WTC11 (cell line): ENCODE measurements at regions not wholly inside any gene's neighbourhood (a gene's known extent, or its start where the extent isn't known, plus 50 kb on each side); places are given as distances from the start of the nearest gene placed in this dataset.

ENCODE experiments used
- ATAC-seq: fragments of 200-7000 bp; cut with Tn5 transposase; 2 replicates; pipeline ENCODE4 v1.10.0; 2021; ENCODE audit warnings: mild to moderate bottlenecking, moderate library complexity
- CTCF ChIA-PET: fragments of 300-600 bp; sonication (Branson Sonifier 250); formaldehyde crosslinking; loops from one replicate; lab custom pipeline; 2021; ENCODE audit warnings: antibody characterized with exemption; lab: Charles Lee
- POLR2A ChIA-PET: fragments of 350-600 bp; sonication (Branson Sonifier 250); formaldehyde crosslinking; loops from one replicate; lab custom pipeline; 2021; ENCODE audit warnings: antibody characterized with exemption; lab: Charles Lee
- DNase-seq: peaks from one replicate; pipeline ENCODE4 v3.0.0; 2021; ENCODE audit warnings: low spot score
- H3K27ac Mint-ChIP-seq: 2 replicates; pipeline ENCODE4 v1.8.0; 2021; ENCODE audit warnings: mixed read lengths
- H3K27me3 Mint-ChIP-seq: 2 replicates; pipeline ENCODE4 v1.8.0; 2021; ENCODE audit warnings: low read depth, mild to moderate bottlenecking, moderate library complexity, mixed read lengths
- H3K36me3 Mint-ChIP-seq: 2 replicates; pipeline ENCODE4 v1.8.0; 2021; ENCODE audit warnings: mixed read lengths
- H3K4me1 Mint-ChIP-seq: 2 replicates; pipeline ENCODE4 v1.8.0; 2022; ENCODE audit warnings: mixed read lengths
- H3K4me3 Mint-ChIP-seq: 2 replicates; pipeline ENCODE4 v1.8.0; 2021; ENCODE audit warnings: mild to moderate bottlenecking, moderate library complexity, mixed read lengths
- H3K9me3 Mint-ChIP-seq: 2 replicates; pipeline ENCODE4 v1.8.0; 2021; ENCODE audit warnings: mixed read lengths
- ATF1 ChIP-seq: sonication (generic); formaldehyde crosslinking; IDR thresholded peaks from 2 replicates; pipeline ENCODE4 v1.8.1; 2023; ENCODE audit warnings: mild to moderate bottlenecking, moderate library complexity, missing genetic modification reagents
- EMX1 ChIP-seq: fragments of 250-450 bp; sonication (Bioruptor Pico); IDR thresholded peaks from 2 replicates; pipeline ENCODE4 v1.8.0; 2021; ENCODE audit warnings: mild to moderate bottlenecking
- GRHL2 ChIP-seq: fragments of 250-450 bp; sonication (Bioruptor Pico); IDR thresholded peaks from 2 replicates; pipeline ENCODE4 v1.8.0; 2022; ENCODE audit warnings: mild to moderate bottlenecking, moderate library complexity; ENCODE audit not compliant: insufficient replicate concordance, severe bottlenecking
- HMGA2 ChIP-seq: fragments of 250-450 bp; sonication (Bioruptor Pico); IDR thresholded peaks from 2 replicates; pipeline ENCODE4 v1.4.0; 2021; ENCODE audit warnings: mild to moderate bottlenecking, moderate library complexity
- MYBL2 ChIP-seq: sonication (generic); formaldehyde crosslinking; IDR thresholded peaks from 2 replicates; pipeline ENCODE4 v1.8.1; 2023; ENCODE audit warnings: mild to moderate bottlenecking, moderate library complexity, missing genetic modification reagents
- NR1H2 ChIP-seq: sonication (generic); formaldehyde crosslinking; IDR thresholded peaks from 2 replicates; pipeline ENCODE4 v1.9.0; 2021; ENCODE audit warnings: mild to moderate bottlenecking, moderate library complexity, missing genetic modification reagents
- NR2C2 ChIP-seq: sonication (generic); formaldehyde crosslinking; IDR thresholded peaks from 2 replicates; pipeline ENCODE4 v1.8.0; 2022; ENCODE audit warnings: mild to moderate bottlenecking, missing genetic modification reagents
- PRDM15 ChIP-seq: sonication (generic); formaldehyde crosslinking; IDR thresholded peaks from 2 replicates; pipeline ENCODE4 v1.8.0; 2022; ENCODE audit warnings: missing genetic modification reagents
- TCF7 ChIP-seq: sonication (generic); formaldehyde crosslinking; IDR thresholded peaks from 2 replicates; pipeline ENCODE4 v1.8.0; 2022; ENCODE audit warnings: mild to moderate bottlenecking, low read depth, missing genetic modification reagents, moderate library complexity
- TP53 ChIP-seq: sonication (generic); formaldehyde crosslinking; IDR thresholded peaks from 2 replicates; pipeline ENCODE4 v1.8.1; 2023; ENCODE audit warnings: mild to moderate bottlenecking, missing genetic modification reagents
- ZBTB21 ChIP-seq: sonication (generic); formaldehyde crosslinking; IDR thresholded peaks from 2 replicates; pipeline ENCODE4 v1.8.1; 2023; ENCODE audit warnings: mild to moderate bottlenecking, missing genetic modification reagents, borderline replicate concordance
- ZNF219 ChIP-seq: sonication (generic); formaldehyde crosslinking; IDR thresholded peaks from 2 replicates; pipeline ENCODE4 v1.8.0; 2023; ENCODE audit warnings: missing genetic modification reagents, mild to moderate bottlenecking, borderline replicate concordance
- ZNF232 ChIP-seq: sonication (generic); formaldehyde crosslinking; IDR thresholded peaks from 2 replicates; pipeline ENCODE4 v1.8.0; 2022; ENCODE audit warnings: mild to moderate bottlenecking, missing genetic modification reagents
- TF ChIP-seq, protein P1 (sequence below): sonication (generic); formaldehyde crosslinking; conservative IDR thresholded peaks from 2 replicates; pipeline ENCODE4 v1.8.1; 2023; ENCODE audit warnings: mild to moderate bottlenecking, low read depth, missing genetic modification reagents, moderate library complexity
- TF ChIP-seq, protein P2 (sequence below): sonication (generic); formaldehyde crosslinking; conservative IDR thresholded peaks from 2 replicates; pipeline ENCODE4 v1.8.1; 2022; ENCODE audit warnings: mild to moderate bottlenecking, missing genetic modification reagents
- TF ChIP-seq, protein P3 (sequence below): sonication (generic); formaldehyde crosslinking; IDR thresholded peaks from 2 replicates; pipeline ENCODE4 v1.8.0; 2022; ENCODE audit warnings: mild to moderate bottlenecking, missing genetic modification reagents
- TF ChIP-seq, protein P4 (sequence below): sonication (generic); formaldehyde crosslinking; IDR thresholded peaks from 2 replicates; pipeline ENCODE4 v1.8.0; 2022; ENCODE audit warnings: mild to moderate bottlenecking, missing genetic modification reagents
- TF ChIP-seq, protein P5 (sequence below): fragments of 250-450 bp; sonication (Bioruptor Pico); conservative IDR thresholded peaks from 2 replicates; pipeline ENCODE4 v1.9.0; 2021; ENCODE audit warnings: mild to moderate bottlenecking
- TF ChIP-seq, protein P6 (sequence below): fragments of 250-450 bp; sonication (Bioruptor Pico); IDR thresholded peaks from 2 replicates; pipeline ENCODE4 v1.9.0; 2021; ENCODE audit warnings: mild to moderate bottlenecking

DNA sequence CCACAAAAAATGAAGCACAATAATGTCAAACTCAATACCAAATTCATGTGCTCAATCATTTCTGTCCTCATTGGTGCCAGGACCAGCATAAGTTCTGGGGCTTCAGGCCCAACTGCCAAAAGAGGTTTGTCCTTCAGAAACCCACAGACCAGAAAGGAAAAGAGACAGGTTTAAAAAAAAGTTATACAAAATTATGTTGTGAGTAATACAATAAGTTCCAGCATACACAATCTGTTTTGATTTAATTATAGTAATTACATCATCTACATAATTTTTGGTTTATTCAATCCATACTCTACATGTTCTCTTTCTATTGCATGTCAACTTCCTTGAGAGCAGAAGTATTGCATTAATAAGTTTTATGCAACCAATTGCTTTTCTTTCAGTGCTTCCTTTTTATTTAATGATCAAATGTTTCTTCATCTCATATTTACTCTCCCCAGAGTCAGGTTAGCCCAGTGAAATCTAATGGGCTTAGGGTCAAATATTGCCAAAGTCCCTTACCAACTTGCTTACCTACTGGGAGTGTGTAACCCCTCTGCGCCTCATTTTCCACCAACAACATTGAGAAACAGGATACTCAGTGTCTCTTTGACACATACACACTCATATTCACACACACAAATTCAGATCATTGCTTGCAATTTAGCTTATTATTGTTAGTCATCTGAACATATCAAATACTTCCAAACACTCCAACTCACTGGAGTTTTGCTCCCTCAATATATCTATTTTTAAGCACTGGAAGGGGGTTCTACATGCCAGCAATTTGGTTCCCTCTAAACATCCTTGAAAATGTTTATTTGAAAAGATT, 424.4 kb upstream of the MARCKS start (continued):
- TF ChIP-seq, protein P1, sequence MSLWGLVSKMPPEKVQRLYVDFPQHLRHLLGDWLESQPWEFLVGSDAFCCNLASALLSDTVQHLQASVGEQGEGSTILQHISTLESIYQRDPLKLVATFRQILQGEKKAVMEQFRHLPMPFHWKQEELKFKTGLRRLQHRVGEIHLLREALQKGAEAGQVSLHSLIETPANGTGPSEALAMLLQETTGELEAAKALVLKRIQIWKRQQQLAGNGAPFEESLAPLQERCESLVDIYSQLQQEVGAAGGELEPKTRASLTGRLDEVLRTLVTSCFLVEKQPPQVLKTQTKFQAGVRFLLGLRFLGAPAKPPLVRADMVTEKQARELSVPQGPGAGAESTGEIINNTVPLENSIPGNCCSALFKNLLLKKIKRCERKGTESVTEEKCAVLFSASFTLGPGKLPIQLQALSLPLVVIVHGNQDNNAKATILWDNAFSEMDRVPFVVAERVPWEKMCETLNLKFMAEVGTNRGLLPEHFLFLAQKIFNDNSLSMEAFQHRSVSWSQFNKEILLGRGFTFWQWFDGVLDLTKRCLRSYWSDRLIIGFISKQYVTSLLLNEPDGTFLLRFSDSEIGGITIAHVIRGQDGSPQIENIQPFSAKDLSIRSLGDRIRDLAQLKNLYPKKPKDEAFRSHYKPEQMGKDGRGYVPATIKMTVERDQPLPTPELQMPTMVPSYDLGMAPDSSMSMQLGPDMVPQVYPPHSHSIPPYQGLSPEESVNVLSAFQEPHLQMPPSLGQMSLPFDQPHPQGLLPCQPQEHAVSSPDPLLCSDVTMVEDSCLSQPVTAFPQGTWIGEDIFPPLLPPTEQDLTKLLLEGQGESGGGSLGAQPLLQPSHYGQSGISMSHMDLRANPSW (CRISPR knock-in tag) = no peak

DNA sequence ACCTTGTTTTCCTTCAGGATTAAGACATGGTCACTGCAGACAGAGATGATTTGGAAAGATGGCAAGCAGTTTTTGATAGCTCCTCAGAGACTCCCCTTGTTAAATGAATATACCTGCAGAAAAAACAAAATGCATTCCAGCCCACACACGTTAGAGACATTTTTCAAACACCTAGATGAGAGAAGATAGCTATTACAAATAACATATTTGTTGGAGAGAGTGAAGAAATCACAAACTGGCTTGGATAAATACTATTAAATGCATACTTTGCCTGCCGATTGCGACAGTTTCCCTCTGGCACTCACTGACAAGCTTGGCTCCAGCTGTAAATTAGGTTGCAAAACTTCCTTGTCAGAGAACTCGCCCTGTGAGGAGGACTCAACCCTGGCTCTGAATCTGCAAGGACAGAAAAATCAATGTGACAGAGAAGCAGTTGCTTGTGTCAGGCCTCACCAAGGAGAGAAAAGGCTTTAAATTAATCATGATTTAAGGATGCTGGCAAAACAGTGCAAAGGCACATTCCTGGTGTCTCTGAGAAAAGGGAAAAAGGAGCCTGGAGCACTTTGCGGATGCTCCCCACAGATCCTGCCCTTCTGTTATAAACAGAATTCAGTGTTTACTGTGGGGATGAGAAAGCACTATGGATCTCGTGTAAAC, 423.7 kb upstream of the MARCKS start:
- Mint-ChIP-seq H3K27me3 (no peaks in the 10 kb centered on the region), H3K36me3 (no peaks in the 10 kb centered on the region), H3K4me3 (no peak overlapping the region), H3K27ac (no peak overlapping the region)
- ChIA-PET POLR2A (no interaction called here), CTCF (interaction anchor here (0.7 to 1.1 kb wide), 2 partner anchors 27 to 425 kb away, joined by 3 to 4 read pairs; no protein-coding TSS in a partner anchor)
- DNase-seq = no peak
- no peak for TF ChIP-seq ATF1 (CRISPR knock-in tag)
- TF ChIP-seq NR2C2 (CRISPR knock-in tag) = no peak
- TF ChIP-seq, protein P2, sequence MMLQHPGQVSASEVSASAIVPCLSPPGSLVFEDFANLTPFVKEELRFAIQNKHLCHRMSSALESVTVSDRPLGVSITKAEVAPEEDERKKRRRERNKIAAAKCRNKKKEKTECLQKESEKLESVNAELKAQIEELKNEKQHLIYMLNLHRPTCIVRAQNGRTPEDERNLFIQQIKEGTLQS (CRISPR knock-in tag) = no peak
- no peak for TF ChIP-seq EMX1 (CRISPR knock-in tag)
- TF ChIP-seq ZNF219 (CRISPR knock-in tag) = no peak
- no peak for TF ChIP-seq ZNF232
- TF ChIP-seq NR1H2 (CRISPR knock-in tag) = no peak
- no peak for TF ChIP-seq HMGA2 (CRISPR knock-in tag)
- TF ChIP-seq, protein P3, sequence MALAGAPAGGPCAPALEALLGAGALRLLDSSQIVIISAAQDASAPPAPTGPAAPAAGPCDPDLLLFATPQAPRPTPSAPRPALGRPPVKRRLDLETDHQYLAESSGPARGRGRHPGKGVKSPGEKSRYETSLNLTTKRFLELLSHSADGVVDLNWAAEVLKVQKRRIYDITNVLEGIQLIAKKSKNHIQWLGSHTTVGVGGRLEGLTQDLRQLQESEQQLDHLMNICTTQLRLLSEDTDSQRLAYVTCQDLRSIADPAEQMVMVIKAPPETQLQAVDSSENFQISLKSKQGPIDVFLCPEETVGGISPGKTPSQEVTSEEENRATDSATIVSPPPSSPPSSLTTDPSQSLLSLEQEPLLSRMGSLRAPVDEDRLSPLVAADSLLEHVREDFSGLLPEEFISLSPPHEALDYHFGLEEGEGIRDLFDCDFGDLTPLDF (CRISPR knock-in tag) = no peak
- TF ChIP-seq ZBTB21 = no peak
- no peak for TF ChIP-seq GRHL2 (CRISPR knock-in tag)
- TF ChIP-seq, protein P4, sequence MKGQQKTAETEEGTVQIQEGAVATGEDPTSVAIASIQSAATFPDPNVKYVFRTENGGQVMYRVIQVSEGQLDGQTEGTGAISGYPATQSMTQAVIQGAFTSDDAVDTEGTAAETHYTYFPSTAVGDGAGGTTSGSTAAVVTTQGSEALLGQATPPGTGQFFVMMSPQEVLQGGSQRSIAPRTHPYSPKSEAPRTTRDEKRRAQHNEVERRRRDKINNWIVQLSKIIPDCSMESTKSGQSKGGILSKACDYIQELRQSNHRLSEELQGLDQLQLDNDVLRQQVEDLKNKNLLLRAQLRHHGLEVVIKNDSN (CRISPR knock-in tag) = no peak
- no peak for TF ChIP-seq MYBL2 (CRISPR knock-in tag)
- TF ChIP-seq, all 79 proteins: peak for 0
- Mint-ChIP-seq H3K4me1 (peaks cover 10% of the 10 kb centered on the region), H3K9me3 (peaks cover 6% of the 10 kb centered on the region; the same call in 1 of the 2 replicates)
- no peak for ATAC-seq

- peaks cover 5% of the 10 kb centered on the region for H3K4me1 Mint-ChIP-seq
- ATAC-seq (no peak), DNase-seq (no peak)
- no peaks in the 10 kb centered on the region for H3K27me3 Mint-ChIP-seq
- H3K4me3 Mint-ChIP-seq = no peak overlapping the region
- no peaks in the 10 kb centered on the region for H3K36me3 Mint-ChIP-seq
- peaks cover 6% of the 10 kb centered on the region; the same call in 1 of the 2 replicates for H3K9me3 Mint-ChIP-seq
- H3K27ac Mint-ChIP-seq = no peak overlapping the region
- POLR2A ChIA-PET = no interaction called here
- CTCF ChIA-PET = no interaction called here
- TF ChIP-seq, protein P5, sequence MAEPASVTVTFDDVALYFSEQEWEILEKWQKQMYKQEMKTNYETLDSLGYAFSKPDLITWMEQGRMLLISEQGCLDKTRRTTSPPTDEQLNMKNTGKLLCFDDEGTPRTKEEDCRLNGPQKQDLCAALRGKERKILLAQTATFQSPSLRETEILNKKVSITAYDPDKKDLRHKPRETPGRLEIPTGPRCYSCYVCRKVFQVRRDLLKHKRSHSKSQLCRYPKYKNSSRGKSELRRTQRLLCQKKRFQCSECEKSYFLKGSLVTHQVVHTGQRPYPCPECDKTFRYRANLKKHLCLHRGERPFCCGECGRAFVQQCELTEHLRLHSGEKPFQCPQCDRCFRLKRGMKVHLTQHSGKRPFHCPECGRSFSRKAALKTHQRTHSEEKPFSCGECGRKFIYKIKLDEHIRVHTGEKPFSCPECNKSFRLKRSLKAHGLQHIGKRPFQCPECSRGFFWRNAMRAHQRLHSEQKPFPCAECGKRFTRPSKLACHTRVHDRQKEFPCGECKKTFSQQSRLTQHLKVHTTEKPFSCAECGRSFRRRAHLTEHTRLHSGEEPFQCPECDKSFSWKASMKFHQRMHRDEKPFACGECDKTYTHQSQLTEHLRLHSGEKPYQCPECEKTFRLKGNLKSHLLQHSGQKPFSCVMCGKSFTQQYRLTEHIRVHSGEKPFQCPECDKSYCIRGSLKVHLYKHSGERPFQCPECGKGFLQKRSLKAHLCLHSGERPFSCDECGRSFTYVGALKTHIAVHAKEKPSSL (CRISPR knock-in tag) = no peak
- TF ChIP-seq, protein P3 (CRISPR knock-in tag) = no peak
- TF ChIP-seq EMX1 (CRISPR knock-in tag) = no peak
- no peak for TF ChIP-seq PRDM15 (CRISPR knock-in tag)
- TF ChIP-seq, protein P6, sequence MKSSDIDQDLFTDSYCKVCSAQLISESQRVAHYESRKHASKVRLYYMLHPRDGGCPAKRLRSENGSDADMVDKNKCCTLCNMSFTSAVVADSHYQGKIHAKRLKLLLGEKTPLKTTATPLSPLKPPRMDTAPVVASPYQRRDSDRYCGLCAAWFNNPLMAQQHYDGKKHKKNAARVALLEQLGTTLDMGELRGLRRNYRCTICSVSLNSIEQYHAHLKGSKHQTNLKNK (CRISPR knock-in tag) = no peak
- TF ChIP-seq TP53 (CRISPR knock-in tag) = no peak
- no peak for TF ChIP-seq TCF7
Measured at GRCh38 chr6:113434641-113435040, 422.5 kb upstream of the MARCKS start.
